ENCODE measurements at regions not wholly inside any gene's neighbourhood (a gene's known extent, or its start where the extent isn't known, plus 50 kb on each side); places are given as distances from the start of the nearest gene placed in this dataset.
"Not testable (repeated sequence)": the region's sequence is repeated elsewhere in the genome, so short reads cannot be mapped to it uniquely, and the experiment has no call there.

DNA sequence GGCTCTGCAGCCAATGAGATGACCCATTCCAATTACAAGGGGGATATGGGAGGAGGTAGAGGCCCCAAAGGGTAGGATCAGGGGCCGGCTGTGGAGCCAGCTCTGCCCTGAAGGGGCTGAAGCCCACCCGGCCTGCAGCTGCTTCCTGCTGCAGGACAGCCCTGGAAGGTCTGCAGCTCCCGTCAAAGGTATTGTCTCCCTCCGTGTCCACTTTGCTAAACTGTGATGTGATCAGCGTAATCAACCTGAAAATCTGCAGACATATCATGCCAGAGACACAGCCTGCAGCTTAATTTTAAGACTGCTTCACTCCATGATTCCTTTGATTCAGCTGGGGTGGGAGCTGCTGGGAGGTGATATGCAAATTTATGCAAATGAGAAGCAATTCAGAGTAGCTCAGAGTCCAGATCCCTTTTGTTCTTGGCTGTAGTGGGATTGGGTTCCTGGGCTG lies 90.7 kb downstream of the GADD45G start:
- H3K36me3 ChIP-seq: no peaks in the 10 kb centered on the region
- no peak overlapping the region for H3K4me3 ChIP-seq
- DNase-seq: no peak
- intact Hi-C loops (cut with DNase I): no loop called here
- H3K9me3 ChIP-seq: no peaks in the 10 kb centered on the region
- no peak overlapping the region for H3K27ac ChIP-seq
- H3K4me1 ChIP-seq: no peaks in the 10 kb centered on the region
- WGBS, 2 donors: 80 to 84% methylated on average over 5 of the region's 5 CpGs
- no peaks in the 10 kb centered on the region for H3K27me3 ChIP-seq
- TF ChIP-seq, protein P1, sequence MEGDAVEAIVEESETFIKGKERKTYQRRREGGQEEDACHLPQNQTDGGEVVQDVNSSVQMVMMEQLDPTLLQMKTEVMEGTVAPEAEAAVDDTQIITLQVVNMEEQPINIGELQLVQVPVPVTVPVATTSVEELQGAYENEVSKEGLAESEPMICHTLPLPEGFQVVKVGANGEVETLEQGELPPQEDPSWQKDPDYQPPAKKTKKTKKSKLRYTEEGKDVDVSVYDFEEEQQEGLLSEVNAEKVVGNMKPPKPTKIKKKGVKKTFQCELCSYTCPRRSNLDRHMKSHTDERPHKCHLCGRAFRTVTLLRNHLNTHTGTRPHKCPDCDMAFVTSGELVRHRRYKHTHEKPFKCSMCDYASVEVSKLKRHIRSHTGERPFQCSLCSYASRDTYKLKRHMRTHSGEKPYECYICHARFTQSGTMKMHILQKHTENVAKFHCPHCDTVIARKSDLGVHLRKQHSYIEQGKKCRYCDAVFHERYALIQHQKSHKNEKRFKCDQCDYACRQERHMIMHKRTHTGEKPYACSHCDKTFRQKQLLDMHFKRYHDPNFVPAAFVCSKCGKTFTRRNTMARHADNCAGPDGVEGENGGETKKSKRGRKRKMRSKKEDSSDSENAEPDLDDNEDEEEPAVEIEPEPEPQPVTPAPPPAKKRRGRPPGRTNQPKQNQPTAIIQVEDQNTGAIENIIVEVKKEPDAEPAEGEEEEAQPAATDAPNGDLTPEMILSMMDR (IDR thresholded peaks at IDR 0.05): no peak
- ATAC-seq: no peak

DNA sequence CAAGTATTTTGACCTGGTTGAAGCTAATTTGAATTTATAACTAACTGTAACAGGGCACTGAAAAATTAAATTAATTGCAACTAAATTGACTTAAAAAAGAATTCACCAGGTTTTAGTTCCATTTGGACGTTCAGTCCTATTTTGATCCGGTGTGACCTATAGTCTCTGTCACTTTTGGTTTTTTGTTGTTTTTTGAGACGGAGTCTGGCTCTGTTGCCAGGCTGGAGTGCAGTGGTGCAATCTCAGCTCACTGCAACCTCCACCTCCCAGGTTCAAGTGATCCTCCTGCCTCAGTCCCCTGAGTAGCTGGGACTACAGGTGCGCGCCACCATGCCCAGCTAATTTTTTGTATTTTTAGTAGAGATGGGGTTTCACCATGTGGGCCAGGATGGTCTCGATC lies 91.2 kb downstream of the GADD45G start:
- H3K4me1 ChIP-seq; intact Hi-C loops (cut with DNase I); ATAC-seq; H3K36me3 ChIP-seq; H3K27me3 ChIP-seq; H3K4me3 ChIP-seq; H3K9me3 ChIP-seq; H3K27ac ChIP-seq; DNase-seq: not testable (repeated sequence)
- 91 to 95% methylated on average over 6 of the region's 6 CpGs for WGBS, 2 donors

DNA sequence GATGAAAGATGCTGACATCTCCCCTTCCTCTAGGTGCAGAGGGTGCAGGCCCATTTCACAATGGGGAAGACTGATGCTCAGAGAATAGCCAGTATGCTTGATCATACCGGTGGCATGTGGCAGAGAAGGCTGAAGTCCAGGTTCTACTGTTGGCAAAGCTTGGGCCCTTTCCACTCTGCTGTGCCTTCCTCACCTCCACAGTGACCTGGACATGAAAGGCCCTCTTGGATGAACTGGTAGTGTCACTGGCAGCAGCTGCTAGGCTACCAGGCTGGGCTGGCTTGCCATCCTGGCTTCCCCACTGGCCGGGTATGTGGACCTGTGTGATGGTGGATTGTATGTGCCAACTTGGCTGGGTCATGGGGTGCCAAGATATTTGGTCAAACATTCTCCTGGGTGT lies 92.0 kb downstream of the GADD45G start:
- H3K27me3 ChIP-seq: peaks cover 0 to 2% (median 0%) of the 10 kb centered on the region in 7 donors
- ATAC-seq (no peak), DNase-seq (no peak)
- TF ChIP-seq, protein P1 (IDR thresholded peaks at IDR 0.05): no peak
- H3K9me3 ChIP-seq: no peaks in the 10 kb centered on the region
- no peak overlapping the region for H3K4me3 ChIP-seq
- peaks cover 0 to 11% (median 3%) of the 10 kb centered on the region in 9 donors for H3K4me1 ChIP-seq
- intact Hi-C loops (cut with DNase I): no loop called here
- WGBS, 2 donors: 70 to 100% methylated on average over 2 of the region's 2 CpGs
- H3K27ac ChIP-seq: no peak overlapping the region
- H3K36me3 ChIP-seq: no peaks in the 10 kb centered on the region

DNA sequence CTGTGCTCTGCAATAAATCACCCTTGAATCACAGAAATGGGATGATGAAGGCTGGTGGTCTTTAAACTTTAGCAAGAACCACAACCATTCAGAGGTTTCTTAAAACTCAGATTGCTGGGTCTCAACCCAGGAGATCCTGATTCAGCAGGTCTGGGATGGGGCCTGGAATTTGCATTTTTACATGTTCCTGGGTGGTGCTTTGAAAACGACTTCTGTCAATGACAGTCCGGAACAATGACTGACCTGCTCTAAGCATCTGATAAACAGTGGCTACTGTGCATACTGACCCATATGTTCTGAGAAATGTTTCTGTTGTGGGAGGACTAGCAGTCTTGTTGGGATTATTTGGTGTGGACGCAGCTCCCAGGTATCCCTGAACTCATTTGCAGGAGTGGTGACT lies 92.7 kb downstream of the GADD45G start:
- DNase-seq (no peak), ATAC-seq (no peak)
- no peak overlapping the region for H3K27ac ChIP-seq
- H3K9me3 ChIP-seq: no peaks in the 10 kb centered on the region
- WGBS, 2 donors: 88 to 96% methylated on average over 3 of the region's 3 CpGs
- TF ChIP-seq, protein P1 (IDR thresholded peaks at IDR 0.05): no peak
- intact Hi-C loops (cut with DNase I): no loop called here
- no peak overlapping the region for H3K4me3 ChIP-seq
- peaks cover 0 to 15% (median 3%) of the 10 kb centered on the region in 9 donors for H3K4me1 ChIP-seq
- H3K36me3 ChIP-seq: no peaks in the 10 kb centered on the region
- H3K27me3 ChIP-seq: peaks cover 0 to 2% (median 0%) of the 10 kb centered on the region in 7 donors

DNA sequence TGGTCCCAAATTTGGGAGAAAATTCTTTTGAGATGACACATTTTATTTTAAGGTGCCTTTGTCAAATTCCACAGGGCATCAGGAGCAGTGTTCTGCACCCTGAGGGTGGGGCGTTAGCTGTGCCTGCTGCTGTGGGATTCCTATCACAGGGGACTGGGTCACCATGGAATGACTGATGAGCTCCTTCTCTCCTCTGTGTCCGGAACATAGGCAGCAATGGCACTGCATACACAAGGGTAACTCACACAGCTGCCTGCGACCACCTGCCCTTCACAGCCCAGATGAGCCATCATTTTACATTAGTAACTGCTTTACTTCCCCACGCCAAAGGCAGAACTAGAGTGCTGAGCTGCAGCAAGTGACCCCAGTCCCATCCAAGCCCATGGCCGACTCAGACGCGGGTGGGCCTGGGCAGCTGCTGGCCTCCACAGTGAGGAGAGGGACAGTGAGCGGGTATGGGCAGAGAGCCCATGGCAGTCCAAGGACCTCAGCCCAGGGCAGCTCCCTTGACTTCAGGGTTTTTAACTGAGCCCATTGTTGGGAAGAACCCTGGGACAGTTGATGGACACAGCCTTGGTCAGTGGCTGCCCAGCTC lies 93.7 kb downstream of the GADD45G start:
- Histone ChIP-seq H3K27me3 (peaks cover 0 to 2% (median 0%) of the 10 kb centered on the region in 7 donors), H3K4me1 (peaks cover 0 to 15% (median 3%) of the 10 kb centered on the region in 9 donors), H3K4me3 (no peak overlapping the region), H3K36me3 (no peaks in the 10 kb centered on the region), H3K27ac (no peak overlapping the region), H3K9me3 (no peaks in the 10 kb centered on the region)
- no peak for DNase-seq
- TF ChIP-seq, protein P1 (IDR thresholded peaks at IDR 0.05): no peak
- intact Hi-C loops (cut with DNase I): no loop called here
- 96 to 97% methylated on average over 8 of the region's 8 CpGs for WGBS, 2 donors
- ATAC-seq: no peak
